RWPE2 (cell line): ENCODE measurements at regions not wholly inside any gene's neighbourhood (a gene's known extent, or its start where the extent isn't known, plus 50 kb on each side); places are given as distances from the start of the nearest gene placed in this dataset.

Source experiments
- ATAC-seq: fragments of 200-7000 bp; cut with Tn5 transposase; 3 replicates; pipeline ENCODE4 v1.9.1; 2021; ENCODE audit warnings: low read depth
- DNase-seq: peaks from one replicate; pipeline ENCODE4 v3.0.0-alpha.2; 2020; ENCODE audit warnings: low spot score
- H3K27ac ChIP-seq: fragments of 450-650 bp; 2 replicates; pipeline ENCODE4 v1.5.1; 2017; ENCODE audit warnings: mild to moderate bottlenecking; ENCODE audit not compliant: poor library complexity, severe bottlenecking
- H3K27me3 ChIP-seq: fragments of 250-450 bp; sonication (Bioruptor Pico); 2 replicates; pipeline ENCODE4 v1.5.1; 2021; ENCODE audit warnings: mild to moderate bottlenecking, moderate library complexity; ENCODE audit not compliant: insufficient read depth, poor library complexity, severe bottlenecking
- H3K36me3 ChIP-seq: fragments of 250-450 bp; sonication (Bioruptor Pico); 2 replicates; pipeline ENCODE4 v1.5.1; 2020; ENCODE audit warnings: low read depth, mild to moderate bottlenecking, moderate library complexity
- H3K4me1 ChIP-seq: fragments of 250-450 bp; sonication (Bioruptor Pico); 2 replicates; pipeline ENCODE4 v1.5.1; 2021; ENCODE audit warnings: mild to moderate bottlenecking, moderate library complexity; ENCODE audit not compliant: insufficient read depth, poor library complexity, severe bottlenecking
- H3K4me3 ChIP-seq: fragments of 250-450 bp; sonication (Bioruptor Pico); 2 replicates; pipeline ENCODE4 v1.5.1; 2021; ENCODE audit warnings: mild to moderate bottlenecking, moderate library complexity; ENCODE audit not compliant: severe bottlenecking
- H3K9me3 ChIP-seq: fragments of 250-450 bp; sonication (Bioruptor Pico); 2 replicates; pipeline ENCODE4 v1.5.1; 2021; ENCODE audit warnings: mild to moderate bottlenecking, moderate library complexity; ENCODE audit not compliant: severe bottlenecking
- TF ChIP-seq, protein P1 (sequence below): fragments of 450-650 bp; IDR thresholded peaks from one replicate; pipeline ENCODE4 v1.5.1; 2017; ENCODE audit warnings: mild to moderate bottlenecking, moderate library complexity; ENCODE audit not compliant: poor library complexity, severe bottlenecking

GRCh38 chr7:18126281-18126680 lies 98.6 kb upstream of the PRPS1L1 start:
- ATAC-seq (no peak), DNase-seq (no peak)
- H3K9me3 ChIP-seq: no peaks in the 10 kb centered on the region
- H3K36me3 ChIP-seq: no peaks in the 10 kb centered on the region
- no peaks in the 10 kb centered on the region for H3K27me3 ChIP-seq
- no peak overlapping the region for H3K4me3 ChIP-seq
- H3K27ac ChIP-seq: no peak overlapping the region
- H3K4me1 ChIP-seq: peaks cover 6% of the 10 kb centered on the region
- TF ChIP-seq, protein P1, sequence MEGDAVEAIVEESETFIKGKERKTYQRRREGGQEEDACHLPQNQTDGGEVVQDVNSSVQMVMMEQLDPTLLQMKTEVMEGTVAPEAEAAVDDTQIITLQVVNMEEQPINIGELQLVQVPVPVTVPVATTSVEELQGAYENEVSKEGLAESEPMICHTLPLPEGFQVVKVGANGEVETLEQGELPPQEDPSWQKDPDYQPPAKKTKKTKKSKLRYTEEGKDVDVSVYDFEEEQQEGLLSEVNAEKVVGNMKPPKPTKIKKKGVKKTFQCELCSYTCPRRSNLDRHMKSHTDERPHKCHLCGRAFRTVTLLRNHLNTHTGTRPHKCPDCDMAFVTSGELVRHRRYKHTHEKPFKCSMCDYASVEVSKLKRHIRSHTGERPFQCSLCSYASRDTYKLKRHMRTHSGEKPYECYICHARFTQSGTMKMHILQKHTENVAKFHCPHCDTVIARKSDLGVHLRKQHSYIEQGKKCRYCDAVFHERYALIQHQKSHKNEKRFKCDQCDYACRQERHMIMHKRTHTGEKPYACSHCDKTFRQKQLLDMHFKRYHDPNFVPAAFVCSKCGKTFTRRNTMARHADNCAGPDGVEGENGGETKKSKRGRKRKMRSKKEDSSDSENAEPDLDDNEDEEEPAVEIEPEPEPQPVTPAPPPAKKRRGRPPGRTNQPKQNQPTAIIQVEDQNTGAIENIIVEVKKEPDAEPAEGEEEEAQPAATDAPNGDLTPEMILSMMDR: no peak

- Histone ChIP-seq H3K4me3 (no peak overlapping the region), H3K4me1 (peaks cover 6% of the 10 kb centered on the region), H3K27ac (no peak overlapping the region), H3K36me3 (no peaks in the 10 kb centered on the region), H3K27me3 (no peaks in the 10 kb centered on the region), H3K9me3 (no peaks in the 10 kb centered on the region)
- TF ChIP-seq, protein P1: no peak
- DNase-seq (no peak), ATAC-seq (no peak)
Measured at GRCh38 chr7:18128846-18129245, 101.2 kb upstream of the PRPS1L1 start.

DNA sequence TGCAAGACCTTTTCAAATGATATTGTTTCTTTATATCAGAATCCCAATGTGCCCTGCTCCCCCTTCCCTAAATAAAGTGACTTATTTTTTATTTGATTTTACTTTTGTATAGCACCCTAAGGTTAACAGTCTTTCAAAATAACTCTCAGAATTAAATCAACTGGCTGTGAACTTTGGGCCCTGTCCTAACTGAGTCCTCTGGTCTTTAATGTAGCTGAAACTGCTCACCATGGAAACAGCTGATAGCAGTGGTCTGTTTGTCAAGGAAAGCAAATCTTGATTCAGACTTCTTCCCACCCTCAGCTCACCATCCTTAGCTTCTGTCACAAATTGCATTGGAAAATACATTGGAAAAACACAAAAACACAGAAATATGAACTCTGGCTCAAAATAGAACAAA lies 105.2 kb upstream of the PRPS1L1 start:
- Histone ChIP-seq H3K9me3 (no peaks in the 10 kb centered on the region), H3K4me1 (no peaks in the 10 kb centered on the region), H3K36me3 (no peaks in the 10 kb centered on the region), H3K27ac (no peak overlapping the region), H3K27me3 (no peaks in the 10 kb centered on the region), H3K4me3 (no peak overlapping the region)
- DNase-seq (no peak), ATAC-seq (no peak)
- TF ChIP-seq, protein P1: no peak

GRCh38 chr7:18133921-18134320 lies 106.3 kb upstream of the PRPS1L1 start:
- Histone ChIP-seq H3K9me3 (no peaks in the 10 kb centered on the region), H3K27ac (no peak overlapping the region), H3K4me1 (no peaks in the 10 kb centered on the region), H3K27me3 (no peaks in the 10 kb centered on the region), H3K4me3 (no peak overlapping the region), H3K36me3 (no peaks in the 10 kb centered on the region)
- DNase-seq (no peak), ATAC-seq (no peak)
- TF ChIP-seq, protein P1: no peak

DNA sequence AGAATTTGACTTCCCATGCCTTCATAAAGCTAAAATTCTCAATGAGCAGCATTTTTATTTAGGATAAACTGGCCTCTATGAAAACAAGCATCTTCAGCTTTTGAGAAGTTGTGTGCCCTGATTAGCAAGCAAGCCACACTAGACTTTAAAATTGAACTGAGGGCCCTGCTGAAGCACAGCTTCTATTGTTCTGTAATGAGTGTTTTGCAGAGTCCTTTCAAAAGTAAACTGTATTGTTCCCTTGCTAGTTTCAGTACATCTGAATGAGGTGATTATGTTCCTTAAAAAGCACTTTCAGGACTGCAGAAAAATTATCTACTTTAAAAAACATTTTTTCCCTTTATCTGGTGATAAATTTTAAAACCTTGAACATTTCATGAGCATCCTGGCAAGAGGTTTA lies 113.3 kb upstream of the PRPS1L1 start:
- Histone ChIP-seq H3K4me3 (no peak overlapping the region), H3K27me3 (no peaks in the 10 kb centered on the region), H3K27ac (no peak overlapping the region), H3K4me1 (no peaks in the 10 kb centered on the region), H3K9me3 (no peaks in the 10 kb centered on the region), H3K36me3 (no peaks in the 10 kb centered on the region)
- DNase-seq (no peak), ATAC-seq (no peak)
- TF ChIP-seq, protein P1: no peak
